Fibroblast of skin of right quadriceps (primary cell): ENCODE measurements at regions not wholly inside any gene's neighbourhood (a gene's known extent, or its start where the extent isn't known, plus 50 kb on each side); places are given as distances from the start of the nearest gene placed in this dataset.

Source experiments
- DNase-seq: peaks from one replicate; pipeline ENCODE4 v3.0.0-alpha.2; 2013

DNA sequence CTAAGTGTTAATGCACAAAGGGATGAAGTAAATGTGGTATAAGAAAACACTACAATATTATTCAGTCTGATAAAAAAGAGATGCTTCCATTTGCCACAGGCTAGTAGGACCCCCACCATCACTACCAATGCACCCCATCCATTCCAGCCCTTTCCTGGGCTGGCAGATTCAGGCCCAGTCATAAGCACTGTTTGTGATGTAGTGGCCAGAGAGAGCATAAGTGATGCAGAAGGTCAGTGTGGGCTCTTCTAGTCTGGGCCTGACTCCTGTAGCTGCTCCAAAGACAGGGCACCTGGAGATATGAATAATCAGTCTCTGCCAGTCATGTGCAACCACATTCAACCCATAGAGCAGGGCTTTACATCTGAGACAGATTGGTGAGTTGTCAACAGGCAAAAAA is 1294.7 kb downstream of the TMEM121 start:
- DNase-seq = no peak

DNA sequence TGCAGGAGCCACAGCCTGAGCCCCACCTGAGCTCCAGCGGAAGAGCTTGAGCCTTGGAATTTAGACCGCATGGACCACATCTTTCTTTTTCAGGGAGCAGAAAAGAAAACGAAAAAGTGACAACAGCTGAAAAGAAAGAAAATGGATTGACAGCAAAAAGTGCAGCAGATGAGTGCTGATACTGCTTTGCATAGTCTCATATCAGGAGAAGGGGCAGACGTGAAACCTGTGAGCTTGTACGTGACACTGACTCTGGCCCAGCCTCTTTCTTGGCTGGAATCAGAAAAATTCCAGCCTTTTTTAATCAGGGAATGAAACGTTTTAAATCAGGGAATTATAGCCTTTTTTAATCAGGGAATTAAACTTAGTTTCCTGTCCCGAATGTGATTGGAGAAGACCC is 1296.5 kb downstream of the TMEM121 start:
- DNase-seq = no peak

DNA sequence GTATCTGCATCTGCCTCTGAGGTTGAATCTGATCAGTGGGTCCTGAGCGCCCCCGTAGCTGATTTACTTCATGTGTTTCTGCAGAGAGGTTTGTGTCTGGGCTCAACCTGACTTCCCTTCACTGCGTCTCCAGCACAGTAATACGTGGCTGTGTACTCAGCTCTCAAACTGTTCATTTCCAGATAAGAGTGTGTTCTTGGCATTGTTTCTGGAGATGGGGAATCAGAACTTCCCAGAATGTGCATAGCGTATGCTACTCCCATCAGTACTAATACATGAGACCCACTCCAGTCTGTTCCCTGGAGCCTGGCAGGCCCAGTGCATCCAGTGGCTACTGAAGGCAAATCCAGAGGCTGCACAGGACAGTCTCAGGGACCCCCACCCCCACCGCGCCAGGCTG is 1297.2 kb downstream of the TMEM121 start:
- no peak for DNase-seq

DNA sequence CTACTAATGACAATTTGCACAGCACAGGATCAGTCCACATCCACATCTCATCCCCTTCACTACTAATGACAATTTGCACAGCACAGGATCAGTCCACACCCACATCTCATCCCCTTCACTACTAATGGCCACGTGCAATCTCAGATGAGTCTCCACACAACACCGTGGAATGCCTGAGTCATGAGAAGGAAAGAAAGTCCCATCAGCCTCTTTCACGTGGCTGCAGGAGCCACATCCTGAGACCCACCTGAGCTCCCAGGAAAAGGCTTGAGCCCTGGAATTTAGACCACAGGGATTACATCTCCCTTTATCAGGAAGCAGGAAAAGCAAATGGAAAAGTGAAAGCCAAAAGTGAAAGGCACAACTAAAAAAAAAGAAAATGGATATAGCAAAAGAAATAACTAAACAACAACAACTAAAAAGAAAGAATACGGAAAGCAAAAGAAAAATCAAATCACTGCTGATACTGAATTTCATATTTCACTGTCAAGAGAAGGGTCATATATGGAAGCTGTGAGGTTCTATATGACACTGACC is 1300.5 kb downstream of the TMEM121 start:
- no peak for DNase-seq

DNA sequence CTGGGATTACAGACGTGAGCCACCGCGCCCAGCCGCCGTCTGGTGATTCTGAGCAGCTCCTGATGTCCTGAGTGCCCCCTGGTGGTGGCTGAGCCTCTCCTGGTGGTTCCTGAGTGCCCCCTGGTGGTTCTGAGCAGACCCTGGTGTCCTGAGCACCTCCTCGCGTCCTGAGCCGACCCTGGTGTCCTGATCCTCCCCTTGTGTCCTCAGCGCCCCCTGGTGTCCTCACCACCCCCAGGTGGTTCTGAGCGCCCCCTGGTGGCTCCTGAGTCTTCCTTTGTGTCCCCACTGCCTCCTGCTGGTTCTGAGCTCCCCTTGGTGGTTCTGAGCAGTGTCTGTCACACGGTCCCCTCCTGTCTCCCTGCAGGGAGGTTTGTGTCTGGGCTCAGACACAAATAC is 1304.9 kb downstream of the TMEM121 start:
- DNase-seq = no peak

- no peak for DNase-seq
Observed at GRCh38 chr14:106837870-106838269, 1311.5 kb downstream of the TMEM121 start.

DNA sequence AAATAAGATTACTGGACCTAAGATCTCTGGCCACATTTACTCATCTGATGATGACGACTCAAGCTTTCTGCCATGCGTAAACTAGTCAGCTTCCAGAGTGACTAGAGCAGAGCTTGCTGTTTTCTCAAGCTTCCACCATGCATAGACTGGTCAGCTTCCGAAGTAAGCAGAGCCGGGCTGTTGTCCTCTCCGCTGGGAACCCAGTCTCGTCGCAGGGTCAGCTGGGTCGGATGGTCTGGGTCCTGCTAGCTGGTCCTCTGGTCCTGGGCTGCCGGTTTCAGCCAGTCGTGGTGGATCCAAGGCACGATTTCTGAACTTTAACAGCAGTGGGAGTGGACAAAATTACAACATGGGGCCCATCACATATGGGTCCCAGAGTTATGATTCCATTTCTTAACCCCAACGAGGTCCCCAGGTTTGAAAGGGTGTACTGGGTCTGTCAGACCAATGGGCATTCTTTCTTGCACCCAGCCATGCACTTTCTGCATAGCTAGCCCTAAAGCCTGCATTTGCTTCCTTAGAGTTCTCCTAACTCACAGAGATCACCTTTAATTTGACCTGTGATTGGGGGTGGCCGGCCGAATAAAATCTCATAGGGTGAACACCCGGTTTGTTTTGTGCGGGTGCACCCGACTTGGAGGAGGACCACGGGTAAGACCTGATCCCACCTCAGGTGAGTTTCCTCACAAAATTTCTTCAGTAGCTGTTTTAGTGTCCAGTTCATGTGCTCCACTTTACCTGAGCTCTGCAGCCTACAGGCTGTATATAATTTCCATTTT is 1312.8 kb downstream of the TMEM121 start:
- DNase-seq = no peak

DNA sequence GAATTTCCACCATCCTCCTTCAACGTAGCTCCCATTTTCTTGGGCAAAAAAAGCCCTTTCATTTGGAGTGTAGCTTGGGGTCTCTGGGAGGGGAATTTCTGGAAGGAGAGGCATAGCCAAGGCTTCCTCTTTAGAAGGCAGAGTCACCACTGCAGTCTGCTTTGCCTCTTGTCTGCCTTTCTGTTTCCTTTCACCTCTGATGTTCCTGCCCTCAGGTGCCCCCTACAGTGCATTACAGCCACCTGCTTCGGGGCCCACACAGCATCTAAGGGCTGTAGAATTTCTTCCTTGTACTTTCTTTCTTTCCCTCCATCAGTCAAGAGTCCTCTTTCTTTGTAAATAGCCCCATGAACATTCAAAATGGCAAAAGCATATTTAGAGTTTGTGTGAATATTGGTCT is 1313.9 kb downstream of the TMEM121 start:
- no peak for DNase-seq

- DNase-seq = no peak
Observed at GRCh38 chr14:106840991-106841390, 1314.6 kb downstream of the TMEM121 start.

- DNase-seq = no peak
Observed at GRCh38 chr14:106841701-106842100, 1315.3 kb downstream of the TMEM121 start.

DNA sequence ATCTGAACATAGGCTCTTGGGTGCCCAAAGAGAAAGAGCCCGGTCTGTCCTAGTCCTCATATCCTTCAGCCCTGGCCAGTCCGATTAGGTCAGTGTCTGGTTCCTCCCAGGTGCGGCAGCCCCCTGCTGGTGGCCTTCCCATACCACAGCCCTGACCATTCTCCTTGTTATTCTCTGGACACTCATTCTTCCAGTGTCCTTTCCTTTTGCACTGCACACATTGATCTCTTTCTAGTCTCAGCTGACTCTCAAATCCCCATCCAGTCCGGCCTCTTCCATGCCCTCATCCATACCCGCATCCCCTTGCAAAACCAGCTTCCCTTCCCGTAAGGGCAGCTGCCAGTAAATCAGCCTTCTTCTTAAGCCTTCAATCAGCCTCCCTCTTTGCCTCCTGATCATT is 1316.3 kb downstream of the TMEM121 start:
- DNase-seq = no peak

GRCh38 chr14:106843386-106843785 is 1317.0 kb downstream of the TMEM121 start:
- DNase-seq = no peak

DNA sequence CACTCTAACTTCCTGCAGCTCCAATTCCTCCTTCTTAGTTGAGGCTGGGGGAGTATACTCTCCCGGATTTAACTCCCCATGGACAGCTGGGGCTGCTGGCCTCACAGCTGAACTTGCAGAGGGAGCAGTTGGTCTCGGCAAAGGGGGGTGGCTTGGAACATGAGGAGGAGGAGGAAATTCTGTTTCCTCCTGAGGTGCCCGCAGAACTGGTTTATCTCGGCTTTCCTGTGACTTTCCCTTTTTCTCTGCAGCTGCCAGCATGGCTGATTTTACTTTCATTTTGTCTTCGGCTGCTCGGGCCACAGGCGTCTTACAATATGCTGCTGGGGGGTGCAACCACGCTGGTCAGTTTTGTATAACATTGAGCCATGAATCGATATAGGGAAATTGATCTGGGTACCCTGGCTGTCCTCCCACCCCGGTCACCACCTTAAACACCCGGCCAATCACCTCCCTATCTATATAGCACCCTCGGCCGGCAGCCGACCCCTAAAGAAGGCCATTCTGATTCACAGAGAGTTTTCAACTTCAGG is 1317.6 kb downstream of the TMEM121 start:
- no peak for DNase-seq

- no peak for DNase-seq
Observed at GRCh38 chr14:106844608-106845285, 1318.4 kb downstream of the TMEM121 start.

DNA sequence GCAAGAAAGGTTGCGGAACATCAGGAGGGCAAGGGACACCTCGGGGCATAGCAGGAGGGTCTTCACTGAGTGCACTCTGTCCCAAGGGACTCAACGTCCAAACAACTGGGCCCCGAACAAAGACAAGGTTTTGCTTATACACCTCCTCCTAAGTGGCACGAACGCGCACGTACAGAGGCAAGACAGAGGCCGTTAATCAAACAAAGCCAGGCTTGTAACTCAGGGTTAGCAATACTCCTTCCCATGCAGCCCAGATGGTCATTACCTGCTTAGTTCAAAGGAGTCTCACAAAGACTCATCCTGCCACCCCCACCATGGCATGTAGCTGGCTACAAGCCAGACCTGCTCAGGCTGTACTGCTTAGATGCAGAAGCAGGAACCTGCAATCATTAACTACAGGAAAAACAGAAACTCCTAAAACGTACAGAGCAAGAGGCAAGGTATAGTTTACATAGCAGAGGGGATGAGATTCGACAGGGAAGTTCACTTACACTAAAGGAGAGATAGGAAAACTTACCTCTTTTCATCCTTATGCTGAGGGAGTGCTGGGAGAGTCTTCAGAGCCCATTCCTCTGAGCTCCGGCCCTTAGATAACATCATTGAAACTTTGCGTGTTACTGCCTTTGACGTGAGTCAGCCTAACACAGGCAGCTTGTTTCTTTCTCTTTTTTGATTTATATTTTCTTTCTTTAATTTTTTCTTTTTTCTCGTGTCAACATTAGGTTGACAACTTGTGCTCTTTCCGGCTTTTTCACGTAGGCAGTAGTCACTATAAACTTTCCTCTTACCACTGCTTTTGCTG is 1319.1 kb downstream of the TMEM121 start:
- no peak for DNase-seq

GRCh38 chr14:106846218-106846617 is 1319.8 kb downstream of the TMEM121 start:
- no peak for DNase-seq

DNA sequence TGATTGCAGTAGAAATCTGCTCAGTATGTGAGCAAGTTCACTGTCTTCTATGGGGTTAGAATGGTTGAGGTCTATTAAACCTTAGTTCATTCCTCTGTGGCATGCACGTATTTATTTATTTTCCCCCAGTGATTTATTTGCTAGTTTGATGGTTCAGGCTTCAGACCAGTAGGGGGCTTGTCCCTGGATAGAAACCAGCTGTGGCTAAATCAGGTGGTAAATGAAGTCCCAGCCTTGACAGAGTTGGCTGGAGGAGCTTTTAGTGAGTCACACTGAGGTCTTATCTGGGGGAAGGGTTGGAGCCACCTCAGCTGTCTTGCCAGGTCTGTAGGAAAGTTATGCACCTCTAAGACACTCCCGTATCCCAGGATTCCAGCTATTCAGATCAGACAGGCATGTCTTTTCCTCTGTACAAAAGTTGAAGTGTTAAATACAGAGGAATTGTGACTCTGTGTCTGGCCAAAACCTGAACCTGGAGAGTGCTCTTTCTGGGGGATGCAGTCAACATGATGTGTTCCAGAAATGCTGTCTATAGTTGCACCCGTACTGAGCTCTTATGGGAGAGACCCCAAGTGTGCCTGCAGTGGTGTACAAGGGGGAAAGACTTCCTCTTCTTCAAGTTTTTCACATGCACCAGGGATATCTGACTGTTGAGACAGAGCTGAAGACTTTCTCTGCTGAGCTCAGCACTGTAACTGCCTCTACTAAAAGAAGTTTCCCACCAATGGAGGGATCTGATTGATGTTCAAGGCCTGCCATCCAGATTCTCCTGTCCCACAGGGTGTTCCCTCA is 1322.1 kb downstream of the TMEM121 start:
- DNase-seq = no peak

GRCh38 chr14:106850913-106851825 is 1324.8 kb downstream of the TMEM121 start:
- no peak for DNase-seq

DNA sequence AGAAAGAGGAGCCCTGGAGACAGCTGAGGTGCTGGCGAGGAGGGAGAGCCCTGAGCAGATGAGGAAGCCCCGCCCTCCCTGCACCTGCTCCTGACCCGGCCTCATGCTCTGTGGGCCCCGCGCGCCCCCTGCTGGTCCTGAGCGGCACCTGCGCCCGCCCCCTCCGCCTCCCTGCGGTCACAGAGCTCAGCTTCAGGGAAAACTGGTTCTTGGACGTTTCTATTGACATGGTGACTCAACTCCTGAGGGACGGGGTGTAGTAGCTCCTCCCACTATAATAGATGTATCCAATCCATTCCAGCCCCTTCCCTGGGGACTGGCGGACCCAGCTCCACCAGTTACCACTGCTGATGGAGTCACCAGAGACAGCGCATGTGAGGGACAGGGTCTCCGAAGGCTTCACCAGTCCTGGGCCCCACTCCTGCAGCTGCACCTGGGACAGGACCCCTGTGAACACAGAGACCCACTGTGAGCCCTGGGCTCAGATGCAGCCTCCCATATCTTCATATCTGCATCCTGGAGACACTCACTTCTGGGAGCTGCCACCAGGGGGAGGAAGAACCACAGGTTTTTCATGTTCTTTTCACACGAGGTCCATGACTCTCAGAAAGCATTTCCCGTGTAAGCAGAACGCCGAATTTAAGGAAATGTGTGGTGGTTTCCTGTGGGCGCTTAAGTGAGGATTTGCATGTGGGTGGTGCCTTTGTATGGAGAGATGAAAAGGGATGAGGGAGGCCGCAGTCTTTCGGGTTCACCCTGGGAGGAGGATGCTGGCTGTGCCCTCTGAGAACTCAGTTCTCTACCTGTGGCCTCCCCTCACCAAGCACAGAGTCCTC is 1346.4 kb downstream of the TMEM121 start:
- no peak for DNase-seq

DNA sequence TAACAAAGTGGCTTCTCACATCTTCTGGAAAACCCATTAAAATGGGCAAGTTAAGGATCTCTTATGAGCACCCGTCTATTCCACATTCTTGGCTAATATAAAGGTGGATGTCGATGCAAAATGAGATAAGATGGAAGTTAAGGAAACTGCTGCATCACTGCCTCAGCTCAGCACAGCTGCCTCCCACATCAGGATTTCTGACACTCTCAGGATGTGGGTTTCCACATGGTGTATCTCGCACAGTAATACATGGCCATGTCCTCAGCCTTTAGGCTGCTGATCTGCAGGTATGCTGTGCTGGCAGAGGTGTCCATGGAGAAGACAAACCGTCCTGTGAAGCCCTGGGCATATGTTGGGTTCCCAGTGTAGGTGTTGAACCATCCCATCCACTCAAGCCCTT is 1348.0 kb downstream of the TMEM121 start:
- no peak for DNase-seq
